K562 (cell line): ENCODE measurements at regions not wholly inside any gene's neighbourhood (a gene's known extent, or its start where the extent isn't known, plus 50 kb on each side); places are given as distances from the start of the nearest gene placed in this dataset.

Source experiments
- ATAC-seq: fragments of 200-7000 bp; cut with Tn5 transposase; 3 replicates; pipeline ENCODE4 v1.9.1; 2020; ENCODE audit warnings: moderate library complexity
- BruUV-seq: library from RNA; stranded (reverse); fragments of 400-500 nt; replicated peaks from 2 replicates; lab custom pipeline; 2021; lab: Mats Ljungman, UMichigan
- CTCF ChIA-PET: fragments of 300-600 bp; formaldehyde crosslinking; extraction: SDS; loops from one replicate; lab custom pipeline; 2021; ENCODE audit warnings: low intra/inter-chr PET ratio; lab: Yijun Ruan, JAX
- POLR2A ChIA-PET: fragments of 300-600, 350-650 bp; sonication (Branson Sonifier 250); formaldehyde crosslinking; extraction: SDS; loops from one replicate; lab custom pipeline; 2021; ENCODE audit warnings: antibody characterized with exemption, inconsistent platforms; lab: Yijun Ruan, JAX
- DNase-seq, 4 experiments: peaks; one replicate each; pipeline versions ENCODE4 v3.0.0 to v3.0.0-alpha.2; 2011 to 2018; ENCODE audit warnings: low spot score in 3 of 4, mixed read lengths in 3 of 4; ENCODE audit errors: extremely low read depth in 1 of 4
- FAIRE-seq: peaks from 2 replicates; lab custom pipeline; 2011; peaks lifted over from hg19 to GRCh38; lab: Jason Lieb, UNC
- H2AFZ ChIP-seq: 2 replicates; pipeline ENCODE4 v1.6.0; 2011; ENCODE audit warnings: low read depth, low read length, control low read depth, inconsistent platforms
- H3K27ac ChIP-seq: fragments of 200-600 bp; 3 replicates; pipeline ENCODE4 v1.8.0; 2011; ENCODE audit warnings: low read depth, mild to moderate bottlenecking, control low read depth, inconsistent platforms, low read length, moderate library complexity, mixed read lengths; ENCODE audit errors: extremely low read depth
- H3K27me3 ChIP-seq, 2 experiments: fragments of 300-600 bp in 1 of 2; 2 replicates in 1 of 2; 3 replicates in 1 of 2; pipeline versions ENCODE4 v1.6.0 to v1.8.0; 2011; ENCODE audit warnings: inconsistent platforms in 2 of 2, low read length in 2 of 2, mild to moderate bottlenecking in 1 of 2, mixed read lengths in 1 of 2, moderate library complexity in 1 of 2; ENCODE audit not compliant: control insufficient read depth in 2 of 2, insufficient read depth in 2 of 2
- H3K36me3 ChIP-seq: fragments of 300-600 bp; 3 replicates; pipeline ENCODE4 v1.8.0; 2011; ENCODE audit warnings: mild to moderate bottlenecking, low read length, inconsistent platforms; ENCODE audit not compliant: control insufficient read depth, insufficient read depth
- H3K4me1 ChIP-seq, 2 experiments: fragments of 200-600 bp in 1 of 2; replicated peaks in 1 of 2; 2 replicates in 1 of 2; 3 replicates in 1 of 2; pipeline versions ENCODE4 v1.5.1 to v1.8.0; 2011; ENCODE audit warnings: inconsistent platforms in 2 of 2, low read length in 2 of 2, mild to moderate bottlenecking in 1 of 2, mixed read lengths in 1 of 2, moderate library complexity in 1 of 2; ENCODE audit not compliant: control insufficient read depth in 2 of 2, insufficient read depth in 2 of 2
- H3K4me2 ChIP-seq: 2 replicates; pipeline ENCODE4 v1.6.1; 2011; ENCODE audit warnings: low read length, control low read depth, inconsistent platforms, mixed read lengths; ENCODE audit not compliant: insufficient read depth
- H3K4me3 ChIP-seq: fragments of 200-600 bp; sonication (generic), shearing (Covaris generic); 2 replicates; pipeline ENCODE4 v1.5.1; 2016; ENCODE audit warnings: control low read depth, inconsistent platforms
- H3K79me2 ChIP-seq: fragments of 200-600 bp; 3 replicates; pipeline ENCODE4 v1.8.0; 2011; ENCODE audit warnings: low read length, inconsistent platforms; ENCODE audit not compliant: control insufficient read depth, insufficient read depth
- H3K9ac ChIP-seq, 2 experiments: 2 replicates each; pipeline versions ENCODE4 v1.6.0 to v1.6.1; 2011; ENCODE audit warnings: low read depth in 2 of 2, low read length in 2 of 2, control low read depth in 1 of 2, inconsistent platforms in 1 of 2, mild to moderate bottlenecking in 1 of 2, mixed read lengths in 1 of 2; ENCODE audit not compliant: insufficient read depth in 1 of 2
- H3K9me1 ChIP-seq: one replicate; pipeline ENCODE4 v1.6.0; 2011; ENCODE audit warnings: inconsistent platforms, mild to moderate bottlenecking, low read length, moderate library complexity; ENCODE audit not compliant: control insufficient read depth, insufficient read depth
- H3K9me3 ChIP-seq: replicated peaks from 2 replicates; pipeline ENCODE4 v1.5.1; 2011; ENCODE audit warnings: low read depth, low read length, inconsistent platforms; ENCODE audit not compliant: control insufficient read depth, insufficient read depth
- H4K20me1 ChIP-seq: replicated peaks from 2 replicates; pipeline ENCODE4 v1.6.1; 2011; ENCODE audit warnings: low read length, inconsistent platforms, mixed read lengths; ENCODE audit not compliant: control insufficient read depth, insufficient read depth
- ARID1B ChIP-seq: fragments of 450-650 bp; IDR thresholded peaks from 2 replicates; pipeline ENCODE4 v1.6.1; 2016; ENCODE audit warnings: antibody characterized with exemption, mild to moderate bottlenecking, inconsistent platforms
- BCOR ChIP-seq: fragments of 450-650 bp; IDR thresholded peaks from 2 replicates; pipeline ENCODE4 v1.6.1; 2016
- FOS ChIP-seq: IDR thresholded peaks from 3 replicates; pipeline ENCODE4 v1.6.1; 2011; ENCODE audit not compliant: insufficient read length; ENCODE audit errors: extremely low read depth
- FOSL1 ChIP-seq: fragments of 200-800 bp; sonication (Bioruptor generic); conservative IDR thresholded peaks from 2 replicates; pipeline ENCODE4 v1.6.1; 2016; ENCODE audit warnings: missing genetic modification characterization, missing compliant biosample characterization
- FOXJ2 ChIP-seq: fragments of 200-800 bp; sonication (Bioruptor generic); IDR thresholded peaks from 2 replicates; pipeline ENCODE4 v1.6.1; 2016; ENCODE audit warnings: missing genetic modification characterization, missing compliant biosample characterization
- HNRNPK ChIP-seq: fragments of 200-400 bp; formaldehyde crosslinking; IDR thresholded peaks from one replicate; pipeline ENCODE4 v1.6.1; 2018; ENCODE audit warnings: mild to moderate bottlenecking, low read depth, low read length; ENCODE audit not compliant: poor library complexity, severe bottlenecking
- KLF16 ChIP-seq: IDR thresholded peaks from 2 replicates; pipeline ENCODE4 v1.6.1; 2016; ENCODE audit warnings: antibody characterized with exemption
- MAFK ChIP-seq: IDR thresholded peaks from 2 replicates; pipeline ENCODE4 v1.6.1; 2011; ENCODE audit warnings: low read length, improper control_type of control experiment
- MYC ChIP-seq, 2 experiments: fragments of 250-450 bp in 1 of 2; sonication (Bioruptor Pico) in 1 of 2; IDR thresholded peaks; 2 replicates each; pipeline versions ENCODE4 v1.5.1 to v1.6.1; 2012 to 2021; ENCODE audit warnings: low read depth in 2 of 2, borderline replicate concordance in 1 of 2, improper control_type of control experiment in 1 of 2, low read length in 1 of 2, mild to moderate bottlenecking in 1 of 2, moderate library complexity in 1 of 2
- TAF9B ChIP-seq: fragments of 450-650 bp; IDR thresholded peaks from 2 replicates; pipeline ENCODE4 v1.6.1; 2018; ENCODE audit warnings: mild to moderate bottlenecking; ENCODE audit not compliant: partially characterized antibody
- TCFL5 ChIP-seq: fragments of 250-450 bp; sonication (Bioruptor Pico); conservative IDR thresholded peaks from 2 replicates; pipeline ENCODE4 v1.6.1; 2021; ENCODE audit warnings: mild to moderate bottlenecking, moderate library complexity, matching md5 sums
- ZBTB17 ChIP-seq: fragments of 450-650 bp; formaldehyde crosslinking; IDR thresholded peaks from 2 replicates; pipeline ENCODE4 v1.4.0; 2020; ENCODE audit warnings: mild to moderate bottlenecking
- ZC3H4 ChIP-seq: sonication (generic); formaldehyde crosslinking; IDR thresholded peaks from 2 replicates; pipeline ENCODE4 v1.9.0; 2021; ENCODE audit warnings: missing genetic modification reagents, borderline replicate concordance
- ZNF436 ChIP-seq: fragments of 250-450, 450-650 bp; sonication (Bioruptor Pico); formaldehyde crosslinking; IDR thresholded peaks from 2 replicates; pipeline ENCODE4 v1.7.0; 2020; ENCODE audit warnings: mild to moderate bottlenecking
- ZNF507 ChIP-seq: conservative IDR thresholded peaks from 2 replicates; pipeline ENCODE4 v1.6.1; 2017; ENCODE audit warnings: missing genetic modification characterization, missing compliant biosample characterization
- WGBS: fragments of 100-300 bp; shearing (Covaris generic); methylation state at CpG from one replicate; pipeline ENCODE4 v1.1.6; 2016; ENCODE audit warnings: low coverage, mixed read lengths; ENCODE audit not compliant: insufficient coverage; ENCODE audit errors: missing lambda C conversion rate; 5-methylcytosine and 5-hydroxymethylcytosine counted together
- in situ Hi-C: fragments of 300-500 bp; cut with MboI; formaldehyde crosslinking; loops from 4 replicates; pipeline ENCODE4 v1.15.0; 2018; ENCODE audit warnings: inconsistent platforms, mixed read lengths
- intact Hi-C: fragments of 100-400 bp; cut with micrococcal nuclease; formaldehyde crosslinking; loops from 2 replicates; pipeline ENCODE4 v1.14.2; 2022
- TF ChIP-seq, protein P1 (sequence below), 2 experiments: fragments of 250-450 bp in 1 of 2; fragments of 450-650 bp in 1 of 2; sonication (Bioruptor Pico) in 1 of 2; IDR thresholded peaks; 2 replicates each; pipeline versions ENCODE4 v1.6.1 to v1.8.0; 2016 to 2021; ENCODE audit warnings: mild to moderate bottlenecking in 2 of 2, moderate library complexity in 2 of 2, missing compliant biosample characterization in 1 of 2, missing genetic modification characterization in 1 of 2
- TF ChIP-seq, protein P2 (sequence below), 2 experiments: fragments of 450-650 bp in 1 of 2; sonication (generic) in 1 of 2; formaldehyde crosslinking in 1 of 2; IDR thresholded peaks in 1 of 2; conservative IDR thresholded peaks in 1 of 2; 2 replicates each; pipeline versions ENCODE4 v1.6.1 to v1.8.1; 2016 to 2023; ENCODE audit warnings: mild to moderate bottlenecking in 2 of 2, moderate library complexity in 2 of 2, inconsistent platforms in 1 of 2, missing genetic modification reagents in 1 of 2
- TF ChIP-seq, protein P3 (sequence below): fragments of 450-650 bp; formaldehyde crosslinking; IDR thresholded peaks from 2 replicates; pipeline ENCODE4 v1.4.0; 2022; ENCODE audit warnings: mild to moderate bottlenecking, moderate library complexity

DNA sequence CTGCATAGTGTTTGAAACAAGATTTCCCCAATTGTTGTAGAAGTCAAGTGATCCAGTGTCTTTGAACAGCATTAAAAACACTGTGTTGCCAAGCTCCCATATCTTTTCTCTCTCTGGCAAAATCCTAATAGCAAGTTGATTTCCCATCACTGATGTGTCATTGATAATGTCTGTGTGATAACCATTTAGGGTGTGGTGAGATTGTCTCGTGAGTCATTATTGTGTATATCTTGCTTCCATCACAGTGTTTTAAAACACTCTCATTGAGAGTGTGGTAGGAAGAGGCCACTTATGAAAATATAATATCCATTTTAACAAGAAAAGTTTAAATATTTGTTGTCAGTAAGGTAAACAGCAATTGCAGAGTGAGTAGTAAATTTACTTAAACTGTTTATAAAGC is 74.7 kb downstream of the PRORP start:
- no peak overlapping the region for H3K9ac ChIP-seq
- H3K4me2 ChIP-seq = no peak overlapping the region
- intact Hi-C loops (no loop called here), in situ Hi-C loops (no loop called here)
- no peak overlapping the region for H3K4me3 ChIP-seq
- TF ChIP-seq, protein P1, sequence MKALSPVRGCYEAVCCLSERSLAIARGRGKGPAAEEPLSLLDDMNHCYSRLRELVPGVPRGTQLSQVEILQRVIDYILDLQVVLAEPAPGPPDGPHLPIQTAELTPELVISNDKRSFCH (CRISPR knock-in tag; IDR thresholded peaks at IDR 0.05) = no peak
- TF ChIP-seq, protein P1 (tag; IDR thresholded peaks at IDR 0.05) = no peak
- TF ChIP-seq TAF9B = no peak
- no peak for TF ChIP-seq ZNF507 (tag)
- TF ChIP-seq FOS = no peak
- TF ChIP-seq FOSL1 (tag) = peak; percentile 79
- TF ChIP-seq MAFK = no peak
- peak; percentile 92 for TF ChIP-seq FOXJ2
- no peak for TF ChIP-seq TCFL5 (CRISPR knock-in tag)
- no peak for TF ChIP-seq MYC (IDR thresholded peaks at IDR 0.05; ENCODE audit: low read depth, low read length)
- no peak for TF ChIP-seq MYC (CRISPR knock-in tag; IDR thresholded peaks at IDR 0.05; ENCODE audit: borderline replicate concordance, low read depth)
- TF ChIP-seq ZNF436 (CRISPR knock-in tag) = no peak
- TF ChIP-seq BCOR = no peak
- TF ChIP-seq HNRNPK = no peak
- no peak for TF ChIP-seq KLF16
- peak; percentile 30; the same call in 1 of the 2 replicates for TF ChIP-seq ARID1B
- TF ChIP-seq ZBTB17 (CRISPR knock-in tag) = no peak
- no peak for TF ChIP-seq ZC3H4 (CRISPR knock-in tag)
- TF ChIP-seq, protein P2, sequence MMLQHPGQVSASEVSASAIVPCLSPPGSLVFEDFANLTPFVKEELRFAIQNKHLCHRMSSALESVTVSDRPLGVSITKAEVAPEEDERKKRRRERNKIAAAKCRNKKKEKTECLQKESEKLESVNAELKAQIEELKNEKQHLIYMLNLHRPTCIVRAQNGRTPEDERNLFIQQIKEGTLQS (IDR thresholded peaks at IDR 0.05) = 0 out of 2 replicates have a peak, but pooled peaks have one; percentile 8
- TF ChIP-seq, protein P2 (CRISPR knock-in tag; conservative IDR thresholded peaks at IDR 0.05) = no peak
- TF ChIP-seq, protein P3, sequence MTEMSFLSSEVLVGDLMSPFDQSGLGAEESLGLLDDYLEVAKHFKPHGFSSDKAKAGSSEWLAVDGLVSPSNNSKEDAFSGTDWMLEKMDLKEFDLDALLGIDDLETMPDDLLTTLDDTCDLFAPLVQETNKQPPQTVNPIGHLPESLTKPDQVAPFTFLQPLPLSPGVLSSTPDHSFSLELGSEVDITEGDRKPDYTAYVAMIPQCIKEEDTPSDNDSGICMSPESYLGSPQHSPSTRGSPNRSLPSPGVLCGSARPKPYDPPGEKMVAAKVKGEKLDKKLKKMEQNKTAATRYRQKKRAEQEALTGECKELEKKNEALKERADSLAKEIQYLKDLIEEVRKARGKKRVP = no peak
- no peak overlapping the region for H2AFZ ChIP-seq
- ATAC-seq = no peak
- no peaks in the 10 kb centered on the region for H3K36me3 ChIP-seq
- no peaks in the 10 kb centered on the region for H3K27me3 ChIP-seq
- no peaks in the 10 kb centered on the region for H3K9me3 ChIP-seq
- no peak for DNase-seq
- H3K79me2 ChIP-seq = no peaks in the 10 kb centered on the region
- BruUV-seq = no TSS peak
- H3K4me1 ChIP-seq = no peaks in the 10 kb centered on the region
- ChIA-PET CTCF (no interaction called here), POLR2A (no interaction called here)
- no peaks in the 10 kb centered on the region for H3K9me1 ChIP-seq
- H3K27ac ChIP-seq = no peak overlapping the region
- no peak for FAIRE-seq
- H4K20me1 ChIP-seq = no peaks in the 10 kb centered on the region
- WGBS = 0% methylated on average over 1 of the region's 1 CpG
